Uterus (tissue), 2 donors: ENCODE measurements at regions not wholly inside any gene's neighbourhood (a gene's known extent, or its start where the extent isn't known, plus 50 kb on each side); places are given as distances from the start of the nearest gene placed in this dataset.

Experiments used
- CTCF ChIP-seq, 4 experiments: fragments of 200-600 bp in 2 of 4; fragments of 450-650 bp in 2 of 4; sonication (generic) in 2 of 4; IDR thresholded peaks; one replicate each; pipeline ENCODE4 v1.5.1; 2016 to 2019; ENCODE audit warnings: antibody characterized with exemption in 4 of 4, mild to moderate bottlenecking in 2 of 4, moderate library complexity in 1 of 4
- POLR2A ChIP-seq, 2 donors: fragments of 450-650 bp; IDR thresholded peaks; one replicate each; pipeline ENCODE4 v1.6.1; 2016; ENCODE audit warnings: antibody characterized with exemption in 2 of 2, mild to moderate bottlenecking in 1 of 2, moderate library complexity in 1 of 2

DNA sequence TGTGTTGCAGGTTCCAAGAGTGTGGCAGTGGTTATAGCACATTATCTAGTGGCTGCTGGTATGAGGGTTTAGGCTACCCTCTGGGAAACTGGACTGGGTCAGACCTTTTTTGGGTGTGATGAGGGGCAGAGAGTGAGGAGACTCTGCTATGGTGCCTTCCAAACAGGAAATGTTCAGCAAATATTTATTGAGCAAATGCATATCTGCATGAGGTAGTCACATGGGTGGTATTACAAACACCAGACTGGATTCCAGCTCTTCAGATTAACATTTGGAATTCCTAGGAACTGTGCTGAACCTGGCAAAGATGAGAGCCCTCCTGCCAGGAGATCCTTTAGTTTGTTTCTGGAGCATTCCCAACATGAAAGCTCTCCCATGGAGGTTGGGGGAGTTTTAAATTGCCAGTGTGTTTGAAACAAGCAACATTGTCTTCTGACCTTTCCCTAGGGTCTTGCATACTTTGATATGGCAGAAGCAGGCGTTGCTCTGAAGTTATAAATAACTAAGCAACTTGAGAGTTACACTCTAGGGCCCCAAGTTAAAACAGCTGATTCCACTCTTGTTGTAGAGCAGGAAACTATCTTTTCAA lies 341.2 kb upstream of the C2CD4B start:
- TF ChIP-seq CTCF (IDR thresholded peaks at IDR 0.05) (no peak), POLR2A (IDR thresholded peaks at IDR 0.05) (no peak)
